GM06990 (cell line): ENCODE measurements at regions not wholly inside any gene's neighbourhood (a gene's known extent, or its start where the extent isn't known, plus 50 kb on each side); places are given as distances from the start of the nearest gene placed in this dataset.

Experiments used
- DNase-seq: peaks from one replicate; pipeline ENCODE4 v3.0.0-alpha.2; 2011; ENCODE audit not compliant: insufficient read length; ENCODE audit errors: extremely low read depth
- H3K27me3 ChIP-seq: replicated peaks from 2 replicates; pipeline ENCODE4 v1.6.0; 2011; ENCODE audit warnings: low read length; ENCODE audit not compliant: control insufficient read depth, insufficient read depth
- H3K36me3 ChIP-seq: 2 replicates; pipeline ENCODE4 v1.5.1; 2011; ENCODE audit warnings: low read length; ENCODE audit not compliant: control insufficient read depth, insufficient read depth
- H3K4me3 ChIP-seq: replicated peaks from 2 replicates; pipeline ENCODE4 v1.5.1; 2011; ENCODE audit warnings: low read depth, mild to moderate bottlenecking, control low read depth, low read length
- TF ChIP-seq, protein P1 (sequence below): IDR thresholded peaks from 2 replicates; pipeline ENCODE4 v1.5.1; 2011; ENCODE audit warnings: low read length, control low read depth, mild to moderate bottlenecking, inconsistent platforms; ENCODE audit not compliant: insufficient read depth, poor library complexity, severe bottlenecking

DNA sequence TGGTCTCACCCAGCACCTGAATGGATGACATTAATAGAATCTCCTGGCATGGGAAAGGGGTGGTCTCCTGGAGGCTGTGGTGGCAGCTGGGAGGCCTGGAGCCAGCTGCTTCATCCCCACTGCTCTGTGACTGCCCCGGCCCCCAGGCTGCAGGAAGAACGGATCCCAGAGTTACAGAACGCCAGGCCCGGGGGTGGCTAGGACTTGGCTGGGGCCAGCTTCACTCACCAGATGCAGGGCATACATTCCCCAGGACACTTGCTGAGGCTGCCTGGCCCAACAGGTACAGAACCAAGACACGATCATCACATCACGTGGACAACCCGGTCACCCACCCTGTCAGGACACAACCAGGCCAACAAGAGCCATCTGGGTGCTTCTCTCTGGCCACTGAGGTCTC lies 178.6 kb upstream of the SALL3 start:
- no peak for DNase-seq
- H3K4me3 ChIP-seq = no peak overlapping the region
- H3K36me3 ChIP-seq = no peaks in the 10 kb centered on the region
- H3K27me3 ChIP-seq = no peaks in the 10 kb centered on the region
- TF ChIP-seq, protein P1, sequence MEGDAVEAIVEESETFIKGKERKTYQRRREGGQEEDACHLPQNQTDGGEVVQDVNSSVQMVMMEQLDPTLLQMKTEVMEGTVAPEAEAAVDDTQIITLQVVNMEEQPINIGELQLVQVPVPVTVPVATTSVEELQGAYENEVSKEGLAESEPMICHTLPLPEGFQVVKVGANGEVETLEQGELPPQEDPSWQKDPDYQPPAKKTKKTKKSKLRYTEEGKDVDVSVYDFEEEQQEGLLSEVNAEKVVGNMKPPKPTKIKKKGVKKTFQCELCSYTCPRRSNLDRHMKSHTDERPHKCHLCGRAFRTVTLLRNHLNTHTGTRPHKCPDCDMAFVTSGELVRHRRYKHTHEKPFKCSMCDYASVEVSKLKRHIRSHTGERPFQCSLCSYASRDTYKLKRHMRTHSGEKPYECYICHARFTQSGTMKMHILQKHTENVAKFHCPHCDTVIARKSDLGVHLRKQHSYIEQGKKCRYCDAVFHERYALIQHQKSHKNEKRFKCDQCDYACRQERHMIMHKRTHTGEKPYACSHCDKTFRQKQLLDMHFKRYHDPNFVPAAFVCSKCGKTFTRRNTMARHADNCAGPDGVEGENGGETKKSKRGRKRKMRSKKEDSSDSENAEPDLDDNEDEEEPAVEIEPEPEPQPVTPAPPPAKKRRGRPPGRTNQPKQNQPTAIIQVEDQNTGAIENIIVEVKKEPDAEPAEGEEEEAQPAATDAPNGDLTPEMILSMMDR = no peak

DNA sequence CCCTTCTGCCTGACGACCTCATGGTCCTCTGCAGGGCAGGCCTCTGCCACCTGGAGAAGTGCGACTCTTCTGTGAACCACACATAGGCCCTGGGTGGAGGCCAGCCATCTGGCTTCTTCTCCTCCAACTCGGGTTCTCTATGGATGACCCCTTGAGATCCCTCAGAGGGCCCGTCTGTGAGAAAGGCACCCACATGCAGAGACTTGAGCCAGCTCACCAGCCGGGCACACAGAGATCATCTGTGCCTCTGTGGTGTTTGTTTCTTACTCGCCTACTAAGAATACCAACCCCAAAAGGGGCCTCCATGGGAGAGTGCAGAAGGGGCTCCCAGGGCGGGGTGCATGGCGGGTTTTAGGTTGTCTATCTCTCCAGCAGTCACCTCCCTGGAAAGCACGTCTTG lies 176.5 kb upstream of the SALL3 start:
- TF ChIP-seq, protein P1 = no peak

DNA sequence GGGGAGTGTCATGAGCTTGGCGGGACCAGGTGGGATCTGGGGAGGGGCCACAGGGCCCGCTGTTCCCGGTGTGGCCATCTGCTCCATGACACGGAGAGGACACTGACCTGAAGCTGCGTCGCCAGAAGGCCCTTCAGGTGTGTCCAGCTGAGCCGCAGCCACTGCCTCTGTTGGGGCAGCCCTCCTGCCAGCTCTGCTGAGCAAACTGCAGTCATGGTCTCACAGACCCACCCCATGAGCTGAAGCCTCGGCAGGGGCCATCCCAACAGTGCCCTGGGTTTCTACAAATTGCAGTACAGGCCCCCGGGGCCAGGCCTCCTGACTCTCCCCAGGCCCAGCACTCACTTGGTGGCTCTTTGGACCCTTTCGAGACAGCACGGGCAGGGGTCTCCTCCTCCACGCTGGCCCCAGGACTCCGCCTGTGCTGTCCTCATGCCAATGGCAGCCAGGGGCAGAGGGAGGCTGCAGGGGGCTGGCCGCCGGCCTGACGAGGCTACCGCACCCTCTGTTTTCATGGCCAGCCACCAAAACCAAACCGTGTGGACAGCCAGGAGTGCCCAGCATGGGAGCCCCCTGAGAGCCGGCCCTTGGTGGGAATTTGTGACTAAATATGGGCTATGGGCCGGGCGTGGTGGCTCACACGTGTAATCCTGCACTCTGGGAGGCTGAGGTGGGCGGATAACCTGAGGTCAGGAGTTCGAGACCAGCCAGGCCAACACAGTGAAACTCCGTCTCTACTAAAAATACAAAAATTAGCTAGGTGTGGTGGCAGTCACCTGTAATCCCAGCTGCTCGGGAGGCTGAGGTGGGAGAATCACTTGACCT lies 175.2 kb upstream of the SALL3 start:
- no peak overlapping the region for H3K4me3 ChIP-seq
- DNase-seq = no peak
- no peaks in the 10 kb centered on the region for H3K27me3 ChIP-seq
- no peaks in the 10 kb centered on the region for H3K36me3 ChIP-seq
- TF ChIP-seq, protein P1 = no peak

More for the DNA sequence above, 176.5 kb upstream of the SALL3 start:
- H3K4me3 ChIP-seq = no peak overlapping the region
- DNase-seq = no peak
- H3K36me3 ChIP-seq = no peaks in the 10 kb centered on the region
- no peaks in the 10 kb centered on the region for H3K27me3 ChIP-seq

DNA sequence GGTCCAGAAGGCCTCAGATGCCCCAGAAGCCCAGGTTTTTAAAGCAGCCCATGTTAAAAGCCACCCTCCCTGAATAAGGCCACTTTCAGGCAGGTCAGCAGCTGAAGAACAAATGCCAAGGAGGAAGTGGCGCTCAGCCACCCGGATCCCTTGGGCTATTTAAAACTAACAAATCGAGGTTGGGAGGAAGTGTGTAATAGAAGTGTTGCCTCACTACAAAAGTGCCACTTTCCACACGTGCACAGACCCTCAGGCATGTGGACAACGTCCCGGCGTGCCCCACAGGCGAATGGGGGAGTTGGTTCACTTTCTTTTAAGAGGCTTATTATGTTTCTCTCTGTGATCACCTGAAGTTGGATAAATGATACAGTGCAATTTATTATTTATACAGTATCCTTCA lies 173.8 kb upstream of the SALL3 start:
- TF ChIP-seq, protein P1 = no peak
- DNase-seq = no peak
- Histone ChIP-seq H3K4me3 (no peak overlapping the region), H3K27me3 (no peaks in the 10 kb centered on the region), H3K36me3 (no peaks in the 10 kb centered on the region)

DNA sequence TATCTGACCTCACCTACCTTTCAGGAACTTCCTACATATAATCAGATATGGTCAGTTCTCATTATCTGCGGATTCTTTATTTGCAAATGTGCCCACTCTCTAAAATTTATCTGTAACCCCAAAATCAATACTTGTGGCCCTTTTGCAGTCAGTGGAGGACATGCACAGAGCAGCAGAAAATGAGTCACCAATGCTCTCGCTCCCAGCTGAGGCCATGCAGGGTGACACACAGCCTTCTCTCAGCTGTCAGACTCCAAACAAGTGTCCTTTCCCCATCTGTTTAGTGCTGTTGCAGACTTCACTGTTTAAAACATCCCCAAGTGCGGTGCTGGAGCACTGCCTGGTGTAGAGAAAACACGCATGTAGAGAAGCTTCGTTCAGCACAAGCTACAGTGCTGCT lies 171.9 kb upstream of the SALL3 start:
- DNase-seq = no peak
- H3K27me3 ChIP-seq = no peaks in the 10 kb centered on the region
- H3K4me3 ChIP-seq = no peak overlapping the region
- TF ChIP-seq, protein P1 = no peak
- H3K36me3 ChIP-seq = no peaks in the 10 kb centered on the region
